GM23248 (cell line): ENCODE measurements at regions not wholly inside any gene's neighbourhood (a gene's known extent, or its start where the extent isn't known, plus 50 kb on each side); places are given as distances from the start of the nearest gene placed in this dataset.

Source experiments
- EZH2 ChIP-seq: fragments of 200-600 bp; sonication (generic); IDR thresholded peaks from 2 replicates; pipeline ENCODE4 v1.6.1; 2018; ENCODE audit warnings: antibody characterized with exemption, mild to moderate bottlenecking; ENCODE audit not compliant: insufficient read depth, poor library complexity, severe bottlenecking
- EZH2phosphoT487 ChIP-seq: fragments of 200-600 bp; sonication (generic); IDR thresholded peaks from 2 replicates; pipeline ENCODE4 v1.6.1; 2018; ENCODE audit warnings: antibody characterized with exemption, moderate library complexity, mild to moderate bottlenecking, low read depth; ENCODE audit not compliant: insufficient read depth

DNA sequence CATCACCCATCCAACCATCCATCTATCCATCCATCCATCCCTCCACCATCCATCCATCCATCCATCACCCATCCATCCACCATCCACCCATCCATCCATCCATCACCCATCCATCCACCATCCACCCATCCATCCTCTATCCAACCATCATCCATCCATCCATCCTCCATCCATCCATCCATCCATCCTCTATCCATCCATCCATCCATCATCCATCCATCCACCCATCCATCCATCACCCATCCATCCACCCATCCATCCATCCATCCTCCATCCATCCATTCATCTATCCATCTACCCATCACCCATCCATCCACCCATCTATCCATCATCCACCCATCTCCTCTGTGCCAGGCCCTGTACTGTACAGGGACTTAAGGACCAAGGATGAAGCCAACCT is 62.2 kb upstream of the WNT11 start:
- TF ChIP-seq EZH2phosphoT487 (no peak), EZH2 (no peak)
